GDM1 (cell line): ENCODE measurements at regions not wholly inside any gene's neighbourhood (a gene's known extent, or its start where the extent isn't known, plus 50 kb on each side); places are given as distances from the start of the nearest gene placed in this dataset.

Experiments
- DNase-seq: peaks from one replicate; lab custom pipeline; 2025; lab: John Stamatoyannopoulos, UW

DNA sequence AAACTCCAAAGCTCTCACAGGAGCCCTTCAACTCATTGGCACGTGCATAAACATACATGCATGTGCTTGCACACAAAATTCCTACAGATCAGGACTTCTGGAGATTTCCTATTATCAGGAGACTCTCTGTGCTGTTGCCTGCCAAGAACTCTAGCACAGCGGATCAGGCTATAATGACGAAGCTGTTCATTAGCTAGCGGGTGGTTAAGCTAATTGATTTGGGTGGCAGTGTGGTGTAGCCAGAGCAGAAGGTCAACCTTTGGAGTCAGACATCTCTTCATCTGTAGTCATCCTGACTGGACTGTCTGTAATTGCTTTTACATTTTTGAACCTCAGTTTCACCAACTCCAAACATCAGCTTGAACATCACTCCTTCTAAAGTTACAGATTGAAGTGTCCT is 69.0 kb downstream of the KIF2B start:
- no peak for DNase-seq

GRCh38 chr17:53892222-53892621 is 69.5 kb downstream of the KIF2B start:
- no peak for DNase-seq

DNA sequence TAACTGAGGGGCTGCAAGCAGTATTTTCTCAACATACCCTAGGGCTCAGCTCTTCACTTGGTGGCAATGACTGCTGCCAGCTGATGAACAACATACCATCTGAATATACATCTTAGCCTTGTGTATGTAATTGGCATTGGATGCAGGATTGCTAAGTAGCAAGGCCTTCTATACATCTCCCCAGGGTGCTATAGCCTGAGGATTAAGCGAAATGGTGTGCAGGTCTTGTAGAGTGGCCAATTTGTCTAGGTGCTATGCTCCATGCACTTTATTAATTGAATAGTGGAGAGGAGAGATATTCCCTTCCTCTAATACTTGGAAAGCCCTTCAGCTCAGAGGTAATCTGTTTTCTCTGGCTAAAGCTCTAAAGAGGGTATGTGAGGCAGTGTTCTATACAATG is 71.9 kb downstream of the KIF2B start:
- no peak for DNase-seq

- DNase-seq: no peak
Measured at GRCh38 chr17:53896047-53896446, 73.3 kb downstream of the KIF2B start.

DNA sequence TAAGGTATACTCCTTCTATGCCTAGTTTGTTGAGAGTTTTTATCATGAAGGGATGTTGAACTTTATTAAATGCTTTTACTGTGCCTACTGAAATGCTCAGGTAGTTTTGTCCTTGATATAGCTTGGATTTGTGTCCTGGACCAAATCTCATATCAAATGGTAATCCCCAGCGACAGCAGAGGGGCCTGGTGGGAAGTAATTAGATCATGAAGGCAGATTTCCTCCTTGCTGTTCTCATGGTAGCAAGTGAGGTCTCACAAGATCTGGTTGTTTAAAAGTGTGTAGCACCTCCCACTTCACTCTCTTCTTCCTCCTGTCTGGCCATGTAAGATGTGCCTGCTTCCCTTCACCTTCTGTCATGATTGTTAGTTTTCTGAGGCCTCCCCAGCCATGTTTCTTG is 78.2 kb downstream of the KIF2B start:
- DNase-seq: no peak

GRCh38 chr17:53907435-53907834 is 84.7 kb downstream of the KIF2B start:
- no peak for DNase-seq

GRCh38 chr17:53909802-53910201 is 87.1 kb downstream of the KIF2B start:
- no peak for DNase-seq

- no peak for DNase-seq
Measured at GRCh38 chr17:53912117-53912516, 89.4 kb downstream of the KIF2B start.

DNA sequence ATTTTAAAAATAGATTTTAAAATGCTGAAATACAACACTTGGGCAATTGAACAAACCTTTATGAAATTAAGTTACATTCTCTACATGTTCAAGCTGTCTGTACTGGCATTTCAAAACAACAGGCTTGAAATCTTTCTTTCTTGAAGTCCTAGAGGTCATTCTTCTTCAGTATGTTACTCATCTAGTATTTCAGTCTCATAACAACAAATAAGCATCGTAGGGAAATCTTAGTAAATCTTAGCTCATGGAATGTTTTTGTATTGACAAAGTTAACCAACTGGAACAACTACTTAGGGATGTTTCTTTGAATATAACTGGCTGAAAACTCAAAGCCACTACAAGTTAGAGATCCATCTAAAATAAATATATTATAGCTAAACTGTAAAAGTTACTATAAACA is 96.6 kb downstream of the KIF2B start:
- no peak for DNase-seq

- no peak for DNase-seq
Measured at GRCh38 chr17:53924530-53925455, 102.1 kb downstream of the KIF2B start.

- no peak for DNase-seq
Measured at GRCh38 chr17:53932386-53932785, 109.7 kb downstream of the KIF2B start.

- DNase-seq: no peak
Measured at GRCh38 chr17:53934931-53935330, 112.2 kb downstream of the KIF2B start.

DNA sequence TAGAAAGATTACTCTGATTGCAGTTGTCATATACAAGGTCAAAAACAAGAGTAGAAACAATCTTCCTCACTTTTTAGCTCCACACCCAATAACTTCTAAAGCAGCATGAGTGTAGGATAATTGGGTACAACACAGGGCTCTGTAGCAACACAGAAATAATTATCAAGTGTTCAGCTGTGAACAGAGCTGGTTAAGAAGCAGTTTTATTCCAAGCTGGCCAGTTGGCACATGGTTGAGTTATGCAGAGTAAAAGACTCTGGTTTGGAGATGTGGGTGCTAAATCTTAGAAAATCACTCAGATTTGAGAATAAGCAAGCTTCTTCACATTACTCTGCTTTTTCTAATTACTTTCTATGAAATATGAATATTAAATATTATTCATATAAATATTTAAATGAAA is 118.5 kb downstream of the KIF2B start:
- no peak for DNase-seq

DNA sequence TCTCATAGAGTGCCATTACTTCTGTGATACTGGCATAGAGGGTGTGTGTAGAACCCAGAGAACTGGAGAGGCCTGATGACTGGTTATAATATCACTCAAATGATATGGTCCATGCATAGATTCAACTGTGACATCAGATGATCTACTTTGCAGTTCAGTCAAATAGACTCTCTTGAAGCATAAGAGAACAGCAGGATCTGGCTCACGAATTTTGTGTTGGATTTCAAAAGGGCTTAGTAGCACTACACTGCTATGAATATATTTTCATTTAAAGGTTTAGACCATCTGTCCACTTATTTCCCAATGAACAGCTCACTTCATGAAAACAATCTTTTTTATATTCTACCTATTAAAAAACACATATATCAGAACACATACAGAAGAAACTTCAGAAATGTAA is 119.7 kb downstream of the KIF2B start:
- no peak for DNase-seq

- DNase-seq: no peak
Measured at GRCh38 chr17:53942898-53943297, 120.2 kb downstream of the KIF2B start.

GRCh38 chr17:53948323-53948722 is 125.6 kb downstream of the KIF2B start:
- DNase-seq: no peak

DNA sequence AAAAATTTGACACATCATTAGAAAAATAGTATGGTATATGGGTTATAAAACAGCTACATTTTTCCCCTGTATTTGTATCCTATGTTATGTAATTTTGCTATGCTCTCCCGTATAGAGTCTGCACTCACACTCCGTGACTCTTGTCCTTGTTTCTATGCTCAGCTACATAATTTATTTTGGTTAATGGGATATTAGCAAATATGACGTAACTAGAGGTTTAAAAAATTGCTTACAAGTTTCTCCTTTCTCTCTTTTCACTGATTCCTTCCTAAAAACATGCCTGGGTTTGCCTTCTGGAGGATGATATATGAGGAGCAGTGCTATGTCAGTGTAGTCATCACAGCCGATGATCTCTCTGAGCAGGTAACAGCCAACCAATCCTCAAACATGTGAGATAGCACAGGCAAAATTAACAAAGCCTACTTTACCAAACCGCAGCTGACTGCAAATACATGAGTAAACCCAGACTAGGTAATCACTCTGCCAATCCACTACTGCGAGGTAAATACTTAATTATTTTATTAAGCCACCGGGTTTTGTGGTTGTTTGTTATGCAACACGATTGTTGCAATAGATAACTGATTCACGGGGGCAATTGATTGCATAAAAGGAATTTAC is 126.9 kb downstream of the KIF2B start:
- DNase-seq: no peak

GRCh38 chr17:53950207-53950857 is 127.6 kb downstream of the KIF2B start:
- no peak for DNase-seq

DNA sequence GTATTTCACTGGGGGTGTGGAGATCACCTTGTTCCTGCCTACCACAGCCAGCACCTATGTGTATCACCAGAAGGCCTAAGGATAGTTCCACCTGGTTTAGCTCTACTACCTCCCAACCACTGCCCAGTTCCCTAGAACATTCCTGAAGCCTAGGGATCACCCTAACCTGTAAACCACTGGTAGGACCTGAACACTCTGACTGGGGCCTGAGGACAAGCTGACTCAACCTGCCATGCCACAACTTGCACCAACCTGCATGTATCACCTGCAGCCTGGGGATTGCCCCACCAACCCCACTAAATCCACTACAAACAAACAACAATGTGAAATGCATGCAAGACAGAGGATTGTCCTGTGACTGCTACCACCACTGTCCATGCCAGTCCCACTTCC is 128.1 kb downstream of the KIF2B start:
- no peak for DNase-seq

DNA sequence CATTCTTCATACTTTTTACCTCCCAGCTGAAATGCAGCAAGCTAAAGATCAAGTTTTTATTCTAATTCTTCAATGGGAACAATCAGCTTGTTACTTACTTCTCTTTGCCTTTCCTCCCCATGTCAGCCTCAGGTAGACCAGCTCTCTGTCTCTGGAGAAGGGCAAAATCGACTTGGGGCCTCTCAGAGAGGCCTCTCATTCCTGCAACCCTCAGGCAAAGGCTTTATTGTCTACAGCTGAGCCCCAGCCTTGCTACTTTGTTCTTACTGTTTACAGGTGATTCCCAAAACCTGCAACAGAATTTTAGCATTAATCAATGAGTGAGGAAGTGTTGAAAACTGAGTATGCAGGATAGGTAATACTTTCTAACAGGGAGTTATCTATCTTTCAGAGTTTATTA is 148.6 kb downstream of the KIF2B start:
- DNase-seq: no peak

- DNase-seq: no peak
Measured at GRCh38 chr17:53979991-53980390, 157.3 kb downstream of the KIF2B start.

- DNase-seq: no peak
Measured at GRCh38 chr17:53996131-53996530, 173.4 kb downstream of the KIF2B start.

GRCh38 chr17:53996890-53997289 is 174.2 kb downstream of the KIF2B start:
- no peak for DNase-seq
